IgD-negative memory B cell (primary cell): ENCODE measurements at regions not wholly inside any gene's neighbourhood (a gene's known extent, or its start where the extent isn't known, plus 50 kb on each side); places are given as distances from the start of the nearest gene placed in this dataset.
A peak's percentile ranks its signal among the peaks of the same experiment; 100 is the strongest.

Experiments used
- H3K27ac Mint-ChIP-seq, 3 donors: one replicate each; pipeline ENCODE4 v1.8.0; 2020 to 2022; ENCODE audit warnings: mild to moderate bottlenecking in 3 of 3, mixed read lengths in 3 of 3, moderate library complexity in 1 of 3
- H3K27me3 Mint-ChIP-seq: one replicate; pipeline ENCODE4 v1.8.0; 2021; ENCODE audit warnings: mixed read lengths
- H3K36me3 Mint-ChIP-seq: one replicate; pipeline ENCODE4 v1.8.0; 2020; ENCODE audit warnings: mild to moderate bottlenecking, mixed read lengths
- H3K4me1 Mint-ChIP-seq, 3 donors: one replicate each; pipeline ENCODE4 v1.8.0; 2020 to 2022; ENCODE audit warnings: mixed read lengths in 3 of 3, mild to moderate bottlenecking in 1 of 3
- H3K4me3 Mint-ChIP-seq, 4 donors: one replicate each; pipeline ENCODE4 v1.8.0; 2020 to 2022; ENCODE audit warnings: mild to moderate bottlenecking in 4 of 4, mixed read lengths in 4 of 4, moderate library complexity in 3 of 4
- H3K9me3 Mint-ChIP-seq, 3 donors: one replicate each; pipeline ENCODE4 v1.8.0; 2020 to 2021; ENCODE audit warnings: mixed read lengths in 3 of 3, mild to moderate bottlenecking in 1 of 3

- H3K27ac Mint-ChIP-seq = no peak overlapping the region
- H3K9me3 Mint-ChIP-seq = peaks cover 5 to 18% (median 7%) of the 10 kb centered on the region in 3 donors
- H3K36me3 Mint-ChIP-seq = no peaks in the 10 kb centered on the region
- peaks cover 2% of the 10 kb centered on the region for H3K27me3 Mint-ChIP-seq
- no peaks in the 10 kb centered on the region for H3K4me1 Mint-ChIP-seq
- H3K4me3 Mint-ChIP-seq = no peak overlapping the region
Observed at GRCh38 chr10:21196822-21197395, 299.8 kb upstream of the NEBL start.

GRCh38 chr10:21195252-21195651 is 298.1 kb upstream of the NEBL start:
- Mint-ChIP-seq H3K36me3 (no peaks in the 10 kb centered on the region), H3K4me3 (no peak overlapping the region), H3K27ac (no peak overlapping the region)

GRCh38 chr10:21194510-21194993 is 297.4 kb upstream of the NEBL start:
- H3K4me1 Mint-ChIP-seq = no peaks in the 10 kb centered on the region
- H3K4me3 Mint-ChIP-seq = no peak overlapping the region
- H3K36me3 Mint-ChIP-seq = no peaks in the 10 kb centered on the region
- peaks cover 5 to 18% (median 7%) of the 10 kb centered on the region in 3 donors for H3K9me3 Mint-ChIP-seq
- peaks cover 2% of the 10 kb centered on the region for H3K27me3 Mint-ChIP-seq
- H3K27ac Mint-ChIP-seq = no peak overlapping the region

More at GRCh38 chr10:21195252-21195651, 298.1 kb upstream of the NEBL start:
- H3K27me3 Mint-ChIP-seq = peaks cover 2% of the 10 kb centered on the region
- H3K9me3 Mint-ChIP-seq = peaks cover 5 to 18% (median 7%) of the 10 kb centered on the region in 3 donors
- H3K4me1 Mint-ChIP-seq = no peaks in the 10 kb centered on the region

- Mint-ChIP-seq H3K9me3 (peaks cover 8 to 16% (median 10%) of the 10 kb centered on the region in 3 donors), H3K4me3 (no peak overlapping the region), H3K4me1 (no peaks in the 10 kb centered on the region)
Observed at GRCh38 chr10:21193196-21193595, 296.1 kb upstream of the NEBL start.

GRCh38 chr10:21191512-21191911 is 294.4 kb upstream of the NEBL start:
- no peaks in the 10 kb centered on the region for H3K27me3 Mint-ChIP-seq
- H3K4me3 Mint-ChIP-seq = no peak overlapping the region
- no peak overlapping the region for H3K27ac Mint-ChIP-seq
- no peaks in the 10 kb centered on the region for H3K4me1 Mint-ChIP-seq
- H3K36me3 Mint-ChIP-seq = no peaks in the 10 kb centered on the region
- H3K9me3 Mint-ChIP-seq = peaks cover 2 to 5% (median 4%) of the 10 kb centered on the region in 3 donors

More at GRCh38 chr10:21193196-21193595, 296.1 kb upstream of the NEBL start:
- Mint-ChIP-seq H3K36me3 (no peaks in the 10 kb centered on the region), H3K27ac (no peak overlapping the region), H3K27me3 (no peaks in the 10 kb centered on the region)

GRCh38 chr10:21184984-21185383 is 287.9 kb upstream of the NEBL start:
- Mint-ChIP-seq H3K4me1 (no peaks in the 10 kb centered on the region), H3K27me3 (no peaks in the 10 kb centered on the region), H3K36me3 (no peaks in the 10 kb centered on the region)

GRCh38 chr10:21184216-21184615 is 287.1 kb upstream of the NEBL start:
- Mint-ChIP-seq H3K4me1 (no peaks in the 10 kb centered on the region), H3K27ac (no peak overlapping the region), H3K27me3 (no peaks in the 10 kb centered on the region), H3K36me3 (no peaks in the 10 kb centered on the region), H3K9me3 (peaks cover 2 to 7% (median 6%) of the 10 kb centered on the region in 3 donors), H3K4me3 (no peak overlapping the region)

More at GRCh38 chr10:21184984-21185383, 287.9 kb upstream of the NEBL start:
- no peak overlapping the region for H3K4me3 Mint-ChIP-seq
- H3K27ac Mint-ChIP-seq = no peak overlapping the region
- peaks cover 2 to 5% (median 4%) of the 10 kb centered on the region in 3 donors for H3K9me3 Mint-ChIP-seq

- no peaks in the 10 kb centered on the region for H3K4me1 Mint-ChIP-seq
- no peak overlapping the region for H3K4me3 Mint-ChIP-seq
- no peak overlapping the region for H3K27ac Mint-ChIP-seq
- no peaks in the 10 kb centered on the region for H3K36me3 Mint-ChIP-seq
- peaks cover 0 to 3% (median 3%) of the 10 kb centered on the region in 3 donors for H3K9me3 Mint-ChIP-seq
- peaks cover 2% of the 10 kb centered on the region for H3K27me3 Mint-ChIP-seq
Observed at GRCh38 chr10:21183025-21183424, 285.9 kb upstream of the NEBL start.

- H3K27ac Mint-ChIP-seq = no peak overlapping the region
- H3K36me3 Mint-ChIP-seq = no peaks in the 10 kb centered on the region
- no peaks in the 10 kb centered on the region for H3K4me1 Mint-ChIP-seq
- peaks cover 0 to 3% (median 2%) of the 10 kb centered on the region in 3 donors for H3K9me3 Mint-ChIP-seq
- peaks cover 5% of the 10 kb centered on the region for H3K27me3 Mint-ChIP-seq
- H3K4me3 Mint-ChIP-seq = no peak overlapping the region
Observed at GRCh38 chr10:21181451-21181850, 284.3 kb upstream of the NEBL start.

GRCh38 chr10:21180604-21181003 is 283.5 kb upstream of the NEBL start:
- H3K4me1 Mint-ChIP-seq = no peaks in the 10 kb centered on the region
- no peak overlapping the region for H3K4me3 Mint-ChIP-seq
- H3K9me3 Mint-ChIP-seq = peaks cover 0 to 3% (median 2%) of the 10 kb centered on the region in 3 donors
- no peaks in the 10 kb centered on the region for H3K36me3 Mint-ChIP-seq
- H3K27me3 Mint-ChIP-seq = peaks cover 5% of the 10 kb centered on the region
- no peak overlapping the region for H3K27ac Mint-ChIP-seq

GRCh38 chr10:21176934-21177480 is 279.9 kb upstream of the NEBL start:
- Mint-ChIP-seq H3K27ac (no peak overlapping the region), H3K27me3 (peaks cover 29% of the 10 kb centered on the region), H3K36me3 (no peaks in the 10 kb centered on the region), H3K4me1 (peaks cover 0 to 5% (median 0%) of the 10 kb centered on the region in 3 donors), H3K4me3 (no peak overlapping the region), H3K9me3 (peaks cover 0 to 3% (median 2%) of the 10 kb centered on the region in 3 donors)

GRCh38 chr10:21175797-21176196 is 278.7 kb upstream of the NEBL start:
- no peaks in the 10 kb centered on the region for H3K36me3 Mint-ChIP-seq
- H3K4me1 Mint-ChIP-seq = peaks cover 0 to 5% (median 1%) of the 10 kb centered on the region in 3 donors

GRCh38 chr10:21174715-21175495 is 277.8 kb upstream of the NEBL start:
- Mint-ChIP-seq H3K9me3 (peaks cover 0 to 4% (median 3%) of the 10 kb centered on the region in 3 donors), H3K36me3 (no peaks in the 10 kb centered on the region), H3K4me1 (peaks cover 0 to 5% (median 1%) of the 10 kb centered on the region in 3 donors), H3K27me3 (peaks cover 43% of the 10 kb centered on the region), H3K27ac (no peak overlapping the region), H3K4me3 (peak overlapping the region in 2 of 4 donors; percentile 21 to 77)

More at GRCh38 chr10:21175797-21176196, 278.7 kb upstream of the NEBL start:
- H3K4me3 Mint-ChIP-seq = no peak overlapping the region
- peaks cover 0 to 3% (median 2%) of the 10 kb centered on the region in 3 donors for H3K9me3 Mint-ChIP-seq
- no peak overlapping the region for H3K27ac Mint-ChIP-seq
- peaks cover 36% of the 10 kb centered on the region for H3K27me3 Mint-ChIP-seq

- Mint-ChIP-seq H3K27me3 (peaks cover 43% of the 10 kb centered on the region), H3K4me3 (peak overlapping the region in 3 of 4 donors; percentile 17 to 58 (median 43)), H3K27ac (no peak overlapping the region), H3K4me1 (peaks cover 0 to 5% (median 1%) of the 10 kb centered on the region in 3 donors), H3K9me3 (peaks cover 0 to 3% (median 0%) of the 10 kb centered on the region in 3 donors), H3K36me3 (no peaks in the 10 kb centered on the region)
Observed at GRCh38 chr10:21173802-21174714, 276.9 kb upstream of the NEBL start.
